Esophagus muscularis mucosa (tissue), 4 donors: ENCODE measurements at regions not wholly inside any gene's neighbourhood (a gene's known extent, or its start where the extent isn't known, plus 50 kb on each side); places are given as distances from the start of the nearest gene placed in this dataset.

Experiments used
- DNase-seq: peaks from one replicate; pipeline ENCODE4 v3.0.0-alpha.2; 2017; ENCODE audit errors: extremely low spot score
- H3K27ac ChIP-seq, 4 donors: fragments of 200-600 bp; sonication (generic); replicated peaks in 1 of 4; 1 replicate in 3 of 4; 2 replicates in 1 of 4; pipeline ENCODE4 v1.5.1; 2016 to 2019; ENCODE audit warnings: mild to moderate bottlenecking in 1 of 4
- H3K27me3 ChIP-seq, 4 donors: fragments of 200-600 bp; sonication (generic); one replicate each; pipeline versions ENCODE4 v1.5.1 to v1.6.0; 2016 to 2019
- H3K36me3 ChIP-seq, 4 donors: fragments of 200-600 bp; sonication (generic); one replicate each; pipeline ENCODE4 v1.5.1; 2016 to 2019
- H3K4me1 ChIP-seq, 4 donors: fragments of 200-600 bp; sonication (generic); one replicate each; pipeline ENCODE4 v1.5.1; 2016 to 2019
- H3K4me3 ChIP-seq, 4 donors: fragments of 200-600 bp; sonication (generic); 1 replicate in 2 of 4; 2 replicates in 2 of 4; pipeline ENCODE4 v1.5.1; 2016 to 2019; ENCODE audit warnings: mild to moderate bottlenecking in 4 of 4, moderate library complexity in 1 of 4
- H3K9me3 ChIP-seq, 4 donors: fragments of 200-600 bp; sonication (generic); 1 replicate in 3 of 4; 2 replicates in 1 of 4; pipeline ENCODE4 v1.5.1; 2016 to 2019
- CTCF ChIP-seq, 3 experiments: fragments of 200-600 bp in 2 of 3; fragments of 450-650 bp in 1 of 3; sonication (generic) in 2 of 3; IDR thresholded peaks; one replicate each; pipeline ENCODE4 v1.5.1; 2017 to 2019; ENCODE audit warnings: antibody characterized with exemption in 3 of 3, mild to moderate bottlenecking in 2 of 3, moderate library complexity in 1 of 3
- EP300 ChIP-seq: sonication (generic); formaldehyde crosslinking; IDR thresholded peaks from one replicate; pipeline ENCODE4 v1.6.1; 2017; ENCODE audit warnings: antibody characterized with exemption
- POLR2A ChIP-seq: fragments of 450-650 bp; IDR thresholded peaks from one replicate; pipeline ENCODE4 v1.6.1; 2017; ENCODE audit warnings: antibody characterized with exemption, moderate library complexity, mild to moderate bottlenecking, low read depth
- POLR2AphosphoS5 ChIP-seq, 2 donors: sonication (generic); formaldehyde crosslinking; IDR thresholded peaks; one replicate each; pipeline ENCODE4 v1.6.1; 2017; ENCODE audit warnings: antibody characterized with exemption in 2 of 2
- WGBS: methylation state at CpG from one replicate; pipeline ENCODE4 v1.1.5; 2018; 5-methylcytosine and 5-hydroxymethylcytosine counted together
- intact Hi-C: fragments of 100-400 bp; cut with DNase I; formaldehyde crosslinking; loops from one replicate; pipeline ENCODE4 v1.15.1; 2023

- WGBS, result 25% methylated on average over 1 of the region's 1 CpG
- peaks cover 13 to 23% (median 18%) of the 10 kb centered on the region in 4 donors for H3K4me1 ChIP-seq
- TF ChIP-seq CTCF (IDR thresholded peaks at IDR 0.05), result peak in 1 of 3 experiments; percentile 18
- no peak for TF ChIP-seq EP300
- TF ChIP-seq POLR2AphosphoS5 (IDR thresholded peaks at IDR 0.05), result peak; percentile 15 to 66
- TF ChIP-seq POLR2A, result no peak
- H3K36me3 ChIP-seq, result no peaks in the 10 kb centered on the region
- no peaks in the 10 kb centered on the region for H3K9me3 ChIP-seq
- no peaks in the 10 kb centered on the region for H3K27me3 ChIP-seq
- DNase-seq, result no peak
- intact Hi-C loops, result loop anchor here (5.0 kb wide), 1 partner anchor 105 kb away; the partner anchor contains the start of gene NR3C1
- H3K27ac ChIP-seq, result peak overlapping the region; percentile 67 to 81 (median 72)
- no peak overlapping the region for H3K4me3 ChIP-seq
These were observed 103.5 kb upstream of the NR3C1 start for GRCh38 chr5:143506836-143507552.

- H3K27ac ChIP-seq, result peak overlapping the region in 2 of 4 donors; percentile 73 to 81
- intact Hi-C loops, result loop anchor here (5.0 kb wide), 1 partner anchor 104 kb away; the partner anchor contains the start of gene NR3C1
These were observed 102.4 kb upstream of the NR3C1 start for GRCh38 chr5:143505934-143506333.

GRCh38 chr5:143505354-143505753, 101.9 kb upstream of the NR3C1 start:
- Histone ChIP-seq H3K27me3 (no peaks in the 10 kb centered on the region), H3K9me3 (no peaks in the 10 kb centered on the region), H3K4me1 (peaks cover 13 to 27% (median 20%) of the 10 kb centered on the region in 4 donors), H3K36me3 (no peaks in the 10 kb centered on the region), H3K27ac (no peak overlapping the region), H3K4me3 (no peak overlapping the region)
- intact Hi-C loops, result loop anchor here (5.0 kb wide), 1 partner anchor 103 kb away; the partner anchor contains the start of gene NR3C1
- no peak for TF ChIP-seq CTCF (IDR thresholded peaks at IDR 0.05)
- no peak for TF ChIP-seq POLR2AphosphoS5 (IDR thresholded peaks at IDR 0.05)
- no peak for TF ChIP-seq EP300
- TF ChIP-seq POLR2A, result no peak
- DNase-seq, result no peak

More at GRCh38 chr5:143505934-143506333, 102.4 kb upstream of the NR3C1 start:
- DNase-seq, result no peak
- no peaks in the 10 kb centered on the region for H3K27me3 ChIP-seq
- no peaks in the 10 kb centered on the region for H3K9me3 ChIP-seq
- H3K4me3 ChIP-seq, result no peak overlapping the region
- peaks cover 13 to 27% (median 20%) of the 10 kb centered on the region in 4 donors for H3K4me1 ChIP-seq
- no peaks in the 10 kb centered on the region for H3K36me3 ChIP-seq
- WGBS, result 100% methylated on average over 1 of the region's 1 CpG
- TF ChIP-seq CTCF (IDR thresholded peaks at IDR 0.05) (no peak), POLR2AphosphoS5 (IDR thresholded peaks at IDR 0.05) (no peak)

GRCh38 chr5:143501310-143502044, 98.0 kb upstream of the NR3C1 start:
- Histone ChIP-seq H3K27ac (no peak overlapping the region), H3K4me3 (no peak overlapping the region), H3K9me3 (no peaks in the 10 kb centered on the region), H3K27me3 (no peaks in the 10 kb centered on the region), H3K4me1 (peaks cover 6 to 15% (median 10%) of the 10 kb centered on the region in 4 donors), H3K36me3 (no peaks in the 10 kb centered on the region)
- intact Hi-C loops, result no loop called here
- 86% methylated on average over 6 of the region's 7 CpGs for WGBS
- DNase-seq, result no peak
- TF ChIP-seq POLR2A (no peak), CTCF (IDR thresholded peaks at IDR 0.05) (no peak), POLR2AphosphoS5 (IDR thresholded peaks at IDR 0.05) (no peak), EP300 (no peak)
